ENCODE measurements at regions not wholly inside any gene's neighbourhood (a gene's known extent, or its start where the extent isn't known, plus 50 kb on each side); places are given as distances from the start of the nearest gene placed in this dataset.

DNA sequence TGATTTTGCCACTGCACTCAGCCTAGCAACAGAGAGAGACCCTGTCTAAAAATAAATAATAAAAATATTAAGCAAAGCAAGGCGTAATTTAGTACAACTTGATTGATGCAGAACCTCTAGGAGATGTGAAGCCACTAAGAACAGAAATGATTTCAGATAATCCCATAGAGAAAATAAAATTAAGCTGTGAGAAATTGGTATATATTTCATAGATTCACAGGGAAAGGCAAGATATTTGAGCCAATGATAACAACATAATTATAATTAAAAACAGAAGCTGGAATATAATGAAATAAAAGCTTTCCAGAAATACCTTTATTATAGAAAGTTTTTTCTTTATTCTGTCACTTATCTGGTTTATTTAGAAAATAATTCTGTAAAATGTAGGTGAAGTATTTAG, 88.9 kb upstream of the GULP1 start:
- TF ChIP-seq GATA2 (IDR thresholded peaks at IDR 0.05; ENCODE audit: low read depth, low read length) (no peak; the same call in 1 of the 2 replicates), GATA3 (IDR thresholded peaks at IDR 0.05; ENCODE audit: low read depth, low read length) (no peak)

All from SH-SY5Y (cell line).